ENCODE measurements at regions not wholly inside any gene's neighbourhood (a gene's known extent, or its start where the extent isn't known, plus 50 kb on each side); places are given as distances from the start of the nearest gene placed in this dataset.

DNA sequence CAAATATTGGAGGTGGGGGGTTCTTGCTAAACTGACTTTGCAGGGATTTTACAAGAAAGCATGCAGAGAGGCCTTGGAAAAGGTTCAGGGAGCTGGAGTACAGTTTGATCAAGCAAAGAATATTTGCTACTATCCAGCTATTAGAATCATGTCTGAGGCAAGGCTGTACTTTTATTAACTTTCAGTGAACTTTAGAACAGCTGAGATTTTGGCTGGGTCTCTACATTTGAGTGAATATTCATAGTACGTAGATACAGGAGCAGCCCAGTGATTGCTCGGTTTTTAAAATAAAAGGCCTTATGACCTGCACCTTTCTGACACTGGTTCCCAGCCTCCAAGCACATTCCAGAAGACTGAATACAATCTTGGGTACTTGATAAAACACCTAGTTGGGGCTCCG, 496.8 kb upstream of the AKR1E2 start:
- no peak for DNase-seq

DNA sequence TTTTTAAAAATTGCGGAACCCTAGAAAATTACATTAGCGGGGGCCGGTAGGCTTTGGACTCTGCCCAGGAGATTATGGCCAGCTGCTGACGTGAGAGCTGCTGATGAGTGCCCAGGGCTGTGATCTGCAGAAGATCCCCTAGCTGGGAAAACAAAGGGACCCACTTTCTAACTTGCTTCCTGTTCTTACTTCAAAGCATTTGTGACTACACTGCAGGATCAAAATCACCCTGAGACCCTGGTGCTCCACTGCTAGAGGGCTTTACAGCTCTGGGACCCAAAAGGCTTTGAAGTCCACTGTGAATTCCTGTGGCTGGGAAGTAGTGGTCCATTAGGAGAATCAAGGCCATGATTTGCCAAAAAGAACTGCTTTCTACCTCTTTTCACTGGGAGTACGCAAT, 499.4 kb upstream of the AKR1E2 start:
- DNase-seq, result no peak

DNA sequence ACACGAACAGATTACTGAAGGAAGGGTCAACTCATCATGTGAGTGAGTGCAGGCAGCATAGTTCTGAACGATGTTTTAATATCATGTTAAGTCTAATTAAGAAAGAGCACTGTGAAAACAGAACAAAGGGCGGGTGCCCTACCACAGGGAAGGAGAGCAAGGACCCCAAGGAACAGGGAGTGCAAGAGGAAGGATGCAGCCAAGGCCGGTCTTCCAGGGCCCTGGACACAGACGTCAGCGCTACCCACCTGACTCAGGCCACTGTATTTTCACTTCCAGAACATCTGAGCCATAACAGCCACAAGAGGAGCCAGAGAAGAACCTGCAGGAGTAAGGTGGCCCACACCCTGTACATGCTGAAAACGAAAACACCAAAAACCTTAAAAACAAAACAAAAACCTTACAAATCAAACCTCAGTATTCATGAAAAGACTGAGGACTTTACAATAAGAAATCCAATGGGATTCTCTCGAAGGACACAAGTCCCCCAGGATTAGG, 506.1 kb upstream of the AKR1E2 start:
- no peak for DNase-seq

DNA sequence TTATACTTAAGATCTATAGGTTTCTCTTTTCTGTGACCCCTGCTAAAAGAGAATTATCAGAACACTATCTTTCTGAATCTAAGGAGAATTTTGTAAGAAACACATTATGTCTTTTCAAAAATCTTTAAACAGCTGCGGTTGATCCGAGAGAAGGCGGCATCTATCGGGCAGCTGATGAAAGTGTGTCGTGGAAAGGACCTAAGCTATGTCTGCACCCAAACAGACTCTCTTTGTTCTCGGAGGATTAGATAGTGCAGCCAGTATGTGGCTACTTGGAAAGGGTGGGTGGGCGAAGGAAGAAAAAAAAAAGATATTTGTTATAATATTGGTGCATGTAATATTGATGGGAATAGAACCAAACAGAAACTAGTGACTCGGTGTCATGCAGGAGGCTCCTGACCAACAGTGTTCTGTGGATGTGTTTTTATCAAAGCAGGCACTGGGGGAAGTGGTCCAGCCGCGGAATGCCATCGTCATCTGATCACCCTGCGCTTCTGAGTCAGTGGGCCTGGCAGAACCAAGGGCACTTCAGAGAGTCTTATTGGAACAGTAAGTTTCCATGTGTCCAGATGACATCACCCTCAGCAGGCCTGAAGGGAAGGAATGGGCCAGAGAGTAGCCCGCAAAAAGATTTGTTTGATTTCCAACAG, 509.7 kb upstream of the AKR1E2 start:
- no peak for DNase-seq

DNA sequence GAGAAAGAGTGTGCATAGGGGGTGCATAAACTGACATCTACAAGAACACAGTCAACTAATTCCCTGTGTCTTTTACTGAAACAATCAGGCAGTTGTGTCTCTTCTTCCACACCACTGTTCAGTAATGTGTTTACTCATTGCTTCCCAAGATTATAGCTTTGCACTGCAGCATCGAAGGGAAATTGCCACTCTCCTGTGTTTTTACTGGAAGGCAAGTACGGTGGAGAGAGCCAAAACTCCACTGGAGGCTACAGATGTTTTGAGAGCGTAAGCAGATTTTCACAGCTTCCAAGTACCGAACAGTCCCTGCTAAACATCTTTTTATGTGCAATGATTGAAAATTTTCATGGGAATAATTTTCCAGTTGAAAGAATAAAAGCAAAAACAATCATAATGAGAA, 510.5 kb upstream of the AKR1E2 start:
- DNase-seq, result no peak

DNA sequence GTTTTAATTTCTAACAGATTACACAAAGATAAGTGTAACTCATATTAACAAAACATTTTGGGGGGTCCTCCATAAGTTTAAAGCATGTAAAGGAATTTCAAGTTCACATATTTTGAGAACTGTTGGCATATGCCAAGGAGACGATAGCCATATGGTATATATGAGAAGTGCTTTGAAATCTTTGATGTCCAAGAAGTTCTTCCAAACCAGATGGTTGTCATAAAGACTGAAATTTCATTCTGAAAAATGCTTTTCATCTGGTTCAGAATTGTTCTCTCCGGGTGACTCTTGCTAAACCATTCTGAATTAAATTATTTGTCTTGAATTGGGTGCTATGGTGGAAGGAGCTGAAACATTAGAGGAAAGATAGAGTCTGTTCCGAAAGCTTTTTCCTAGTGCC, 513.0 kb upstream of the AKR1E2 start:
- no peak for DNase-seq

DNA sequence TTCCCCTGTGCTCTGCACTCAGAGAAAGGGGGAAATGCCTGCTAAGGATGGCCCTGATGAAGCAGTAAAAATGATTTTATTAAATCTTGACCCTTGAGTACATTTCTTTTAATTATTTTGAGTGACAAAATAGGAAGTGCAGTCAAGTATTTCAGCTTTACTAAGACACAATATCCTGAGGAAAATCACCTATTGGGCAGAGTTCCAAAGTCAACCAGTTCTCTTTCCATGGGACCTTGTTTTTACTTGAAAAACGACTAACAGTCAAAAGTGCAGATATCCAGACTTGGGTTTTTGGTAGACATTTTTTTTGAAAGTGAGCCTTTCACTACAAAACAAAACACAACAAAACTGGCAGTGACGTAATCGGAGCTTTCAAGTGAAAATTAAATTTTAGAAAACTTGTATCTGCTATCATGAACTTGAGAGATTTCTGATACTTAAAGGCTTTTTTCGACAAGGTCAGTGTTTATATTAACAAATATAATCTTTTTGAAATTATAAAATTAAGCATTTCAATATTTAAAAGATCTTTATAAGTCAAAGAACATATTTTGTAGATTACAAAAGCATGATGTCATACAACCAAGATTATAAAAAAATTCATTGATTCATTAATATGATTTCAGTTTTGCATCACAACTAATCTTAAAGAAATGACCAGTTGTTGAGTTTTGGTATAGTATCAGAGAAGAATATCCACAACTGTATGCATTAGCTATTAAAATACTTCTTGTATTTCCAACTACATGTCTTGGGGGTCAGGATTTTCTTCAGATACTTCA, 513.8 kb upstream of the AKR1E2 start:
- no peak for DNase-seq

DNA sequence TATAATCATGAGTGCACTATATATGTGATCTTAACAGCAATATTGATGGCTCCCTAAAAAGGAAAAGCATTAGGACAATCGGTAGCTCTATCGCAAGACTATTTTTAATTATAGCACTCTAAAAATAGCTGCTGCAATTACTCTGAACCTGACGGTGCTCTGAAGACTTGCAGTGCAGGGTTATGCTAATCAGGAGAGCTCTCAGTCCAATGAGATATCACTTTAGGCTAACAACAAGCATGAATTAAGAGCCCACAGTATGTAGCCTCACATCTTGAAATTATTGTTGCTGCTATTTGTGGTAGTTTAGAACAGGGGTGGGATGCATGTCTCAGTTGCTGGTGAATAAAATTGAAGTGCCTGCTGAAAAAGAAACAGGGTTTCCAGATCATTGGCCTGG, 515.8 kb upstream of the AKR1E2 start:
- no peak for DNase-seq

DNA sequence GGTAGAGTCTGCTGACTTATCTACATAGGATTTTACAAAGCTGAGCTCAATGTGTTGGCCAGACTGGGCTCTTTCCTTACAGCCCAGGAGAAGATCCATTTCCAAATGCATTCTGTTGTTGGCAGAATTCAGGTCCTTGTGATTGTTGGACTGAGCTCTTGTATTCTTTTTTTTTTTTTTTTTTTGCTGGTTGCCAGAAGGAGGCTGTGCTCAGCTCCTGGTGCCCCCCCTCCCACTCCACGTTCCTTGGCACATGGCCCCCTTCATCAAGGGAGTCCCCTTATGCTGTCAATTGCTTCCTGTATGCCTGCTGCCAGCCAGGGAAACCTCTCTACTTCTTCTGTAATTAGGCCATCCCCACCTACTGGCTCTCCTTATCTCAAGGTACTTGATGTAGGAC, 518.1 kb upstream of the AKR1E2 start:
- no peak for DNase-seq

DNA sequence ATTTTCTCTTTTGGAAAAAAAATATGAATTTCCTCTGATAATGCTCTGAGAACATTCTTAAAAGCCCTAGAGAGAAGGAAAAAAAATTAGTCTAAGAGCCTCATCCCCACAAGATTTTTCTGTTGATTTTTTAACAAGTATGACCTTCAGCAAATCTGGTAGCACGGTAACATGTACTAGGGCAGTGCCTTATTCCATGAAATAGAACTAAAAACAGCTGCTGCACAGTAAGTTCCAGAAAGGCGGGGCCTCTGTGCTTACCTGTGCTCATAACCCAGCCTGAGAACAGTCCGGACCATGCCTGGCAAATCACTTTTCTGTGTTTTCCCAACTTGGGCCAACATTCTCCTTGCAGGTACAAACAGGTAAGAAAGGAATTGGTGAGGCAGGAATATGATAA, 519.1 kb upstream of the AKR1E2 start:
- DNase-seq, result no peak

DNA sequence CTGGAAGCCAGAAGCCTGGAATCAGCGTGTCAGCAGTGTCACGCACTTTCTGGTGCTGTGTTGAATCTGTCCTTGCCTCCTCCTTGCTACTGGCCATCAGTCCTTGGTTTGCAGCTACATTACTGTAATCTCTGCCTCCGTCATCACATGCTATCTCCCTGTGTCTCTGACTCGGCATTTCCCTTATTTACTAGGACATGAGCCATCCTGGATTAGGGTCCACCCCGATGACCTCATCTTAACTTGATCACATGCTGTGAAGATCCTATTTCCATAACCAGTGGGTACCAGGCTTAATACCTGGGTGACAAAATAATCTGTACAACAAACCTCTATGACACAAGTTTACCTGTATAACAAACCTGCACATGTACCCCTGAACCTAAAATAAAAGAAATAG, 518.0 kb upstream of the KLF6 start:
- DNase-seq, result no peak

DNA sequence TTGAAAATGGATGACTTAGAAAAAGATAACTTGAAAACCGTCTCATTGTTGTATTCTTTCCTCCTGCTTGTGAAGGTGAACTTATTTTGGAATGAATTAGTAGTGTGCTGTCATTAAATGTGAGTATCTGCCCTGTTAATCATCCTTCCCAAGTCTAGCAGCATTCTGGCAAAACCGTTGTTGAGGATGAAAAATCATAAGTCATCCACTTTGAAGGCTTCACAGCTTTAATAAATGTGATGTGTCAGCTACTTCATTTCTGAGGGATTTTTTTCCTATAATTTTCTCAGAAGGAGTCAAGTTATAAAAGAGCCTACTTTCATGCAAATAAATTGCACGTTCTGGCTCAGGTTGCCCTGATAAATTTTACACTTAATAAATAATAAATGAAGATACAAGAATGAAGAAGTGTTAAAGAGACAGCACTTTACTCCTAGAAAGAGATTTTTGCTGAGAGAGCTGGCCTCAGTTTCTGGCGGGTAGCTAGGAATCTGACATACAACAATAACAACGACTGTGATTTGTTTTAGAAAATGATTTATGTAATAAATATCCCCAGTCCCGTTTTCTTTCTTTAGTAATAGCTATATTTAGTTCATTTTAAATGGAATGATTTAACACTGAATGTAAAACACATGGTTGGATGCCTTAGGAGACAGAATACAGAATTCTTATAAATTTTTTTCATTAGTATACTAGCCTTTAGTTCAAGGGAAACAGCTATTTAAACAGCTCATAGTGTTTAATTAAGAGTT, 516.5 kb upstream of the KLF6 start:
- no peak for DNase-seq

DNA sequence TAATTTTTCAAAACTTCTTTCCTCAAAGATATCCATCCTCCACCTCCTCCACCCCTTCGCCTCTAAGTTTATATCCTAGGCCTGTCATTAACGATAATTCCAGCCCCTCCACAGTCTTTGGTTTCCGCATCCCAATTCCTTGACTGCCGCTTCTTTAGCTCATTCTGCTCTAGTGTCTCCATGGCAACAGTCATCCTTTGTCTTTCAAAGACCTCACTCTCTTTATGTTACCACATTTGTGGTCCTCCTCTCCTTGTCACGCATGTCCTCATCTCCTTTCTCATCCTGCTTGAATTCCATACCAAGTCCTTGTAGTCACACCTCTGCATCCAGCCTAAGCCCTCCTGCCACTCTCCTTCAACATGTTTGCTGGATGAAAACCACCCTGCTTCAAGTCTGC, 511.2 kb upstream of the KLF6 start:
- DNase-seq, result no peak

DNA sequence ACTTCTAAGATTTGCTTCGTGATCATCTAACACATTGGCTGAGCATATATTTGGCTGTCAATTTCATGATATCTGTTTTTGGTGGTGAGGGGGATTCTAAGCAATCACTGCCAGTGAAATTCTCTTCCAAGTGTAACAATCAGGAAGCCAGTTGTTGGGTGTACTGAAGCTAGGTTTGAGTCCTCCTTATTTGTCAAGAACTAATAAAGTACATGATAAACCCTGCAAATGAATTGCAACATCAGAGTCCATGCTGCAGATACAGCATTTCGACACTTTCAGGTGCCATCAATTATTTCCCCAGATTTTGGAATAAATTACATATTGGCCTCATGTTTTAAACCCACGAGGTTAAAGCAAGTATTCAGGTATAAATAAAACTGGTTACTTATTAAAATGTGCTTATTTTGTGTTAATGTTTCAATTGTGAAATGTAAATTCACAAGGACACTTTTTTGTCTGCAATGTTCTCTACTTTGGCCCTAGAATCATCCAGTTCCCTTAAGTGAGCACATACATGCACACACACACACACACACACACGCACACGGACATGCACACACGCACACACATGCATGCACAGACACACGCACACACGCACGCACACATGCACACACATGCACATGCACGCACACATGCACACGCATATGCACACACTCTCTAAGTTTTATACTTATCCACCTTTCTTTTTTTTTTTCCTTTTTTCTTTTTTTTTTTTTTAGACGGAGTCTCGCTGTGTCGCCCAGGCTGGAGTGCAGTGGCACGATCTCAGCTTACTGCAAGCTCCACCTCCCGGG, 510.2 kb upstream of the KLF6 start:
- DNase-seq, result no peak

DNA sequence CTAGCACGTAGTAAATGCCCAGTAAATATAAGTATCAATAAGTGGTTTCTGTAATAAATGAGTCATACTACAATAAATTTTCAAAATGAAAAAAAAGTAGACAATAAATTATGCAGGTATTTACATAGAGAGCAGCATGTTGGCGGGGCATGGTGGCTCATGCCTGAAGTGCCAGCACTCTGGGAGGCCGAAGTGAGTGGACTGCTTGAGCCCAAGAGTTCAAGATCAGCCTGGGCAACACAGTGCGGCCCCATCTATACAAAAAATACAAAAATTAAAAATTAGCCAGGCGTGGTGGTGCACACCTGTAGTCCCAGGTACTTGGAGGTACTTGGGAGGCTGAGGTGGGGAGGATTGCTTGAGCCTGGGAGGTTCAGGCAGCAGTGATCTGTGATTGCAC, 509.3 kb upstream of the KLF6 start:
- no peak for DNase-seq

DNA sequence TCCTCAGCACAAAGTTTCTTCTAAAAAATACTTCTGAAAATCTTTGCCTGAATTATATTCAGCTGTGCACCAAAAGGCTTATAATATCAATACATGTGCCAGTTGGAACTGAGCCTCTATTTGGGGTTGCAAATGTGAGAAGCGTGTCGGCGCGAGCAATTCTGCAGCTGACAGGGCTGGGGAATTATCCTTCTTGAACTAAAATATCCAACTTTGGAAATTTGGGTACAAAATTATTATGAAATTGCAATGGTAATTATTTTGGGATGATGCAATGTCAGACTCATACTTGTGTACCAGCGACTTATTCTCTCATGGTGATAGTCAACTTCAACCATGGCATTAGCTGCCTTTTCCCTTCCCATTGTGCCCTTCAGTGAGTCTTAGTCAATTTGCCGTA, 507.0 kb upstream of the KLF6 start:
- no peak for DNase-seq

DNA sequence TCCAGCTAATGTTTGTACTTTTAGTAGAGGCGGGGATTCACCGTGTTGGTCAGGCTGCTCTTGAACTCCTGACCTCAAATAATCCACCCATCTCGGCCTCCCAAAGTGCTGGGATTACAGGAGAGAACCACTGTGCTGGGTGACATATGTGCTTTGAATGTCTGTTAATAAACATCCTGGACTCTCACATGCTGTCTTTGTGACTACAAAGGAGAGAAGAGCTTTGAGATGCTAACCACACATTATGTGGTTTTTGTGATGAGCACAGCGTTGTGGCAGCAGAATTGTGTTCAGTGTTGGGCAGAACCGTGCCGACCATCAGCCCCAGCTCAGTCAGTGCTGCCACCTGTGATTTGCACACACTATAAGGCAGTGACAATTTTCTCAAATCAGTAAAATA, 500.1 kb upstream of the KLF6 start:
- no peak for DNase-seq

DNA sequence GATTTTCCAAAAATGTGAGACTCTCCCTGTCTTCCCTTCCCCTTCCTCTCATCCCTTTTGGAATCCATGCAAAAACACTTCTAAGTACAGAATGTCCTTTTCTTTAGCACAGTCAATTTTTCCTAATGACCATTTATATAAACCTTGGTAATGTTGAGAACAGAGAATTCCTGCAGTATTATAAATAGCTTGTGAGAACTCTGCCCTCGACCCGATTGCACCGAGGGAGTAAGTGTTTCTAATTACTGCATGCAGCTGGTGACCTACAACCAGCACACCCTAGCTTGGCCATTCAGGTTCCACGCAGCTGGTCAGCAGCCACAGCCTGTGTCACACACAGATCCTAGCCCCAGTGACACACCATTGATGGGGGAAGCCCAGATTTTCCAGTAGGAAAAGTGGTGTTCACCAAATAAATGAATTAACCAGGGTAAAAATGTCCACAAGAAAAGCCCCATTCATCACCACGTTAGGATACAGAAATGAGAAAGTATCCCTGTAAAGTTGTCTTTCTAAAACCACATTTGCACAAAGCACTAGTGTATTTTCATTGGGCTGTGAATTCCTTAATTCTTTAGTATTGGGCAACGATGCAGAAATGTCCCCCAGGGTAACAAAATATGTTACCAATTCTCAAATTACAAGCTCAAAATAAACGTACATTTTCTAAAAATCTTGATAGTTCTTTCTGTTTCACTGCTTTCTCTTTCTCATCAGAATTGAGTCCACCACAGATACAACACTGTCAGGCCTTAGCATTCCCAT, 499.0 kb upstream of the KLF6 start:
- no peak for DNase-seq

DNA sequence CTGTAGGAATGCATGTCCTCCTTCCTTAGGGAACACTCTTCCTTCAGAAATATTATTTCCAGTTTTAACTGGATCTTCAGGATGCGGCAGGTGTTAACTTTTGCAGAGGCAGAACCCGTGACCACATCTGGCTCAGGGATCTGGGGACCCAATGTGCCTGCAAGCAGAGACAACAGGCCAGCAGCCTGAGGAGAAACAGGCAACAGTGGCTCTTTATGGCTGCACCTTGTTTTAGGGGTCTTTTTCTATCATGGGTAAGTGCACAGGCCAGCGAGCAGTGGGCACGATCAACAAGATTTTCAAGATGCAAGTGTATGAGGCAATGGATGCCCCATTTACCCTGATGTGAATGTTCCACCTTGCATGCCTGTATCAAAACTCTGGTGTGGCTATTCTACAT, 497.5 kb upstream of the KLF6 start:
- no peak for DNase-seq

DNA sequence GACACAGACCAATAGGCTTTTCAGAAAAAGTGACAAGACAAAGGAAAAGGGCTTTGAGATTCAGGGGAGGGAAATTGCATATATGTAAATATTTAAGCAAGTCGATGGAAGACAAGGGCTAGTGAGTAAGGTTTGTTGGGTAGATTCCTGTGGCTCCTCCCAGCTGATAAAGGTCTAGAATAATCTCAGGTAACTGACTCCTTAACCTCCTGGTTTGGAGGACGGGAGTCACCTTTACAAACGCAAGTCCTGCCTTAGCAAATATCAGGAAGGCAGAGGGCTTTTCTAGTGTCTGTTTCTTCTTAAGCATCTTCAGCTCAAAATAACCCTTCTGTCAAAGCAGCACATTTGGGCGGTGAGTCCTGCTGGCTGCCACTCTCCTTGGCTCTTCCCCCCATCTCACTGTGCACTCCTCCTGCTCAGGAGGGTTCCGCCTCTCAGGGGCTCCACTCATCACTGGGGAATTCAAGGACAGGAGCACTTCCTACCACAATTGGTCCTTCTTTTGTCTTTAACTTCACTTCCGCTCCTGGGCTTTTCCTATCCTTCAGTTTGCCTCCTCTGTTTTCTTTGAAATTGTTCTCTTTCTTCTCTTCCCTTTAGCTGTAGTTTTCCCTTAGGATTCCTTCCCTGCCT, 496.3 kb upstream of the KLF6 start:
- no peak for DNase-seq

DNA sequence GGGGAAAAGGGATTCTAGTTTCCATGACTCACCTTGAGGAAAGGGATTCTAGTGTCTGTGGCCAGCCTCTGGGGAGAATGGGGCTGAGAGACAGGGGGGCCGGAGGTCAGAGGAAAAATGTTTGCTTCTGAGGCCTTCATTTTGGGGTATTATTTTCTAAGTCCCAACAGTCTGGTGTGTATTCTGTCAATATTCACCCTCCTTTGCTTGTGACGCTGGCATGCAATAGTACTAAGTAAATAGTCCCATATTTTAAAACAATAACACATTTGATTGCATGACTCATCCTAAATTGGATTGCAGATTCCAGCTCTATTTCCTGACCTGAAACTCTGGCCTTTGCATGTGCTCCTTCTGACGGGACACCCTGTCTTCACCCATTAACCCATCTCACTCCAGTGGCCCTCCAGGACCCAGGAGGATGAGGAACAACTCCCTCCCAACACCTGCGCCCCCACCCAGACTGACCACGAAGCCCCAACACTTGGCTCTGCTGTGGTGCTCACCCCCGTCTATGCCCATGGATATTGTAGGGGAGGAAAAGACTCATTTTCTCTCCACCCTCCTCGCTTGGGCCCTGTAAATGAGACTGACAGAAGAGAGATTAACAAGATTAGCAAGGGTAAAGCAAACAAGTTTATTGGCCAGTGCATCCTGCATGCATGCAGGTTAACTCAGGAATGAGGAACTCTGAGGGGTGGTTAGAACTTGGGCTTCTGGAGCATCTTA, 495.6 kb upstream of the KLF6 start:
- no peak for DNase-seq

Data from stimulated activated CD4-positive, alpha-beta T cell treated with anti-CD3 and anti-CD28 coated beads, Interleukin-15, amount 100 ng/mL, for 24 hours (primary cell).